ENCODE measurements at regions not wholly inside any gene's neighbourhood (a gene's known extent, or its start where the extent isn't known, plus 50 kb on each side); places are given as distances from the start of the nearest gene placed in this dataset.

DNA sequence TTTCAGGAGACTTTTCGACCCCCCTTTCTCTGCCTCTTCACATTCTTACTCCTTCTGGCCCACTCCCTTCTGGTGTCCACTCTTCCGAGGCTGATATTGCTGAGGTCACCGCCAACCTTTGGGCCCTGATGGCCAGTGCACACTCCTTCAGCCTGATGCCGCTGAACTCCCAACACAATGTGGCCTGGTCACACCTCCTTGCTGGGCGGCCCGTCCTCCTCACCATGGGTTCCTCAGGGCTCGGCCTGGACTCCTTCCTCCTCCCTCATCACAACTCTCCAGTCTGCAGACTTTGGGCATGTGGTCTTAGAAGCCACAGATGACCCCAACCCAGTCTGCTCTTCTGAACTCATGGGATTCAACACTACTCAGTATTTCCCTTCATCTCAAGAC, 583.0 kb upstream of the MGMT start:
- no peaks in the 10 kb centered on the region for H3K36me3 ChIP-seq (ENCODE audit: control insufficient read depth in 2 of 2, insufficient read depth in 2 of 2, low read length in 2 of 2)
- no peak overlapping the region for H3K9ac ChIP-seq (ENCODE audit: low read length in 2 of 2)
- no peaks in the 10 kb centered on the region for H3K27me3 ChIP-seq (ENCODE audit: control insufficient read depth in 1 of 2, insufficient read depth in 2 of 2, low read length in 2 of 2)
- H3K27ac ChIP-seq (ENCODE audit: low read length) = no peak overlapping the region
- H3K4me3 ChIP-seq (ENCODE audit: low read length in 2 of 2) = no peak overlapping the region
- peaks cover 0 to 3% of the 10 kb centered on the region in 2 donors for H3K9me3 ChIP-seq (ENCODE audit: control insufficient read depth in 2 of 2, low read length in 2 of 2)
- no peaks in the 10 kb centered on the region for H3K4me1 ChIP-seq (ENCODE audit: control insufficient read depth, insufficient read depth, low read length)

DNA sequence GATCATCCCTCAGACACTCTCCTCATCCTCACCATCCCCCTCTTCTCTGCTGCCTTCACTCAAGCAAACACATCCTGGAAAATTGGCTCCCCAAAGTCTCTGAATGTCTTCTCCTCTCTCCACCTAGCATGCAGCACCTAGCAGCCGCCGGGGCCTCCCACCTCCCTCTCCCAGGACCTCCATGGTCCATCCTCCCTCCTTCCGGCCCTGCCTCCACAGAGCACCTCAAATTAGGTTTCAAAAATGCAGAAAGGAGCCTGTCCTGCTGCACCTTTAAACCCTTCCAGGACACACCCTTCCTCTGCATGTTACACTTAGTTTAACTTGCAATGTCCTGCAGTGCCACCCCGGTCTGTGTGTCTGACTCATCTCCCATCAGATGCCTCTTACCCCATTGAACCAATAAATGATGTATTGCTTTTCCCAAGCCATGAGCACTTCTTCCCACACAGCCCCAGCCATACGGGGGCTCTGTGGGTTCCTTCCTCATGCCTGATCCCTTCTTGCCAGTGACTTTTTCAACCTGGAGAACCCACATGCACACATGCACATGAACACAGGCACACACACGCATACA, 582.5 kb upstream of the MGMT start:
- Histone ChIP-seq H3K4me3 (ENCODE audit: low read length in 2 of 2) (no peak overlapping the region), H3K27me3 (ENCODE audit: control insufficient read depth in 1 of 2, insufficient read depth in 2 of 2, low read length in 2 of 2) (no peaks in the 10 kb centered on the region), H3K9ac (ENCODE audit: low read length in 2 of 2) (no peak overlapping the region), H3K36me3 (ENCODE audit: control insufficient read depth in 2 of 2, insufficient read depth in 2 of 2, low read length in 2 of 2) (no peaks in the 10 kb centered on the region), H3K27ac (ENCODE audit: low read length) (no peak overlapping the region), H3K4me1 (ENCODE audit: control insufficient read depth, insufficient read depth, low read length) (no peaks in the 10 kb centered on the region), H3K9me3 (ENCODE audit: control insufficient read depth in 2 of 2, low read length in 2 of 2) (peaks cover 0 to 3% of the 10 kb centered on the region in 2 donors)

DNA sequence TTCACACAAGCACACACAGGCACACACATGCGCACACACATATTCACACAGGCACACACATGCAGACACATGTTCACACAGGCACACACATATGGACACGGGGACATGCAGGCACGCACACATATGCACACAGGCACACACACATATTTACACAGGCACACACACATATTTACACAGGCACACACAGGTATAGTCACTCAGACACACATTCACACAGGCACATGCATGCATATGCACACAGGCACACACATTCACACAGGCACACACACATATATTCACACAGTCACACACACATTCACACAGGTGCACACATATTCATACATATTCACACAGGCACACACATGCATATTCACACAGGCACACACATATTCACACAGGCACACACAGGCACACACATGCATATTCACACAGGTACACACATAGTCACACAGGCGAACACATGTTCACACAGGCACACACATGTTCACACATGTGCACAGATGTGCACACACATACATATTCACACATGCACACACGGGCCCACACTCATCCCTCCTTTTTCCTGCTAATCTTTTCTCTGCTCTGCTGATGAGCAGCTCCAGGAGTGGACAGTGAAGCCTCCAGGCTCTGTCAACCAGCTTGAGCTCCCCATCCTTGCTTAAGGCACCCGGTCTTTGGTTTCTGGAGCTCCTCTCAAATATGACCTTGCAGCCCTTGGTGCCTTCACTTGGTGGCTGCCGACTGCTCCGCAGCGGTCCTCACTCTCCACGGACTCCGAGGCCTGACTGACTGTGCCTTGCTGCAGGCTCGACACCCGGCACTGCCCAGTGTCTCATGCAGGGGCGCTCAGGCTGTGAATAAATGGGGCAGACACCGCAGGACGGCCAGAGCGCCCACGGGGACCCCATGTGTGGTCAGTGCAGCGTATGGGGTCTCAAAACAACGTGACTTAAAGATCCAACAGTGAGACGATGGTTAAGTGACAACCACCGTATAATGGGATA, 581.2 kb upstream of the MGMT start:
- Histone ChIP-seq H3K9me3 (ENCODE audit: control insufficient read depth in 2 of 2, low read length in 2 of 2) (peaks cover 0 to 3% of the 10 kb centered on the region in 2 donors), H3K9ac (ENCODE audit: low read length in 2 of 2) (no peak overlapping the region), H3K4me3 (ENCODE audit: low read length in 2 of 2) (no peak overlapping the region), H3K27ac (ENCODE audit: low read length) (no peak overlapping the region), H3K27me3 (ENCODE audit: control insufficient read depth in 1 of 2, insufficient read depth in 2 of 2, low read length in 2 of 2) (no peaks in the 10 kb centered on the region), H3K4me1 (ENCODE audit: control insufficient read depth, insufficient read depth, low read length) (no peaks in the 10 kb centered on the region), H3K36me3 (ENCODE audit: control insufficient read depth in 2 of 2, insufficient read depth in 2 of 2, low read length in 2 of 2) (no peaks in the 10 kb centered on the region)

DNA sequence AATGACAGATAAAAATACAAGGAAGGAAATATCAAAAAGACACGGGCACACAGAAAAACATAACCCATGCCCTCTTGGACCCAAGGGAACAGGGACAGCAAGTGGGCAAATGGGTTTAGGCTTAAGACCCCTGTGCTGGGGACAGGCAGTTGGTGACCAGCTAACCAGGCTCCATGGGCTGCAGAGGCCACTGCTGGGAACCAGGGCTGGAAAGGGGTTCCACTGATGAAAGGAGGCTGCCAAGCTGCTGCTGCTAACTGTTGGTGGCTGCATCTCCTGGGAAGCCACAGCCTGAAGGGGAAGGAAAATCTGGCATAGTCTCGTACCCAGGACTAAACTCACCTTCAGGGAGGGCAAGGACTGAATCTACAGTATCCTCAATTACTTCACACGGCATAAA, 579.2 kb upstream of the MGMT start:
- Histone ChIP-seq H3K27me3 (ENCODE audit: control insufficient read depth in 1 of 2, insufficient read depth in 2 of 2, low read length in 2 of 2) (no peaks in the 10 kb centered on the region), H3K9ac (ENCODE audit: low read length in 2 of 2) (no peak overlapping the region), H3K4me1 (ENCODE audit: control insufficient read depth, insufficient read depth, low read length) (no peaks in the 10 kb centered on the region), H3K9me3 (ENCODE audit: control insufficient read depth in 2 of 2, low read length in 2 of 2) (peaks cover 0 to 3% of the 10 kb centered on the region in 2 donors), H3K36me3 (ENCODE audit: control insufficient read depth in 2 of 2, insufficient read depth in 2 of 2, low read length in 2 of 2) (no peaks in the 10 kb centered on the region), H3K27ac (ENCODE audit: low read length) (no peak overlapping the region), H3K4me3 (ENCODE audit: low read length in 2 of 2) (no peak overlapping the region)

DNA sequence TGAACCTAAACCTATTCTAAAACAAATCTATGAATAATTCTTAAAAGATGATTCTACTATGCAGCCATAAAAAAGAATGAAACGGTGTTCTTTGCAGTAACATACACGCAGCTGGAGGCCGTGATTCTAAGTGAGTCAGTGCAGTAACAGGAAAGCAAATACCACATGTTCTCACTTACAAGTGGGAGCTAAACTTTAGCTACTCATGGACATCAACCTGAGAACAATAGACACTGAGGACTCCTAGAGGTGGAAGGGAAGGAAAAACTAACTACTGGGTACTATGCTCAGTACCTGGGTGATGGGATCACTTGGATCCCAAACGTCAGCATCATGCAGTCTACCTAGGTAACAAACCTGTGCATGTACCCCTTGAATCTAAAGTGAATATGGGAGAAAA, 575.0 kb upstream of the MGMT start:
- Histone ChIP-seq H3K9ac (ENCODE audit: low read length in 2 of 2) (no peak overlapping the region), H3K4me1 (ENCODE audit: control insufficient read depth, insufficient read depth, low read length) (no peaks in the 10 kb centered on the region), H3K4me3 (ENCODE audit: low read length in 2 of 2) (no peak overlapping the region), H3K36me3 (ENCODE audit: control insufficient read depth in 2 of 2, insufficient read depth in 2 of 2, low read length in 2 of 2) (no peaks in the 10 kb centered on the region), H3K27me3 (ENCODE audit: control insufficient read depth in 1 of 2, insufficient read depth in 2 of 2, low read length in 2 of 2) (no peaks in the 10 kb centered on the region), H3K9me3 (ENCODE audit: control insufficient read depth in 2 of 2, low read length in 2 of 2) (no peaks in the 10 kb centered on the region), H3K27ac (ENCODE audit: low read length) (no peak overlapping the region)

DNA sequence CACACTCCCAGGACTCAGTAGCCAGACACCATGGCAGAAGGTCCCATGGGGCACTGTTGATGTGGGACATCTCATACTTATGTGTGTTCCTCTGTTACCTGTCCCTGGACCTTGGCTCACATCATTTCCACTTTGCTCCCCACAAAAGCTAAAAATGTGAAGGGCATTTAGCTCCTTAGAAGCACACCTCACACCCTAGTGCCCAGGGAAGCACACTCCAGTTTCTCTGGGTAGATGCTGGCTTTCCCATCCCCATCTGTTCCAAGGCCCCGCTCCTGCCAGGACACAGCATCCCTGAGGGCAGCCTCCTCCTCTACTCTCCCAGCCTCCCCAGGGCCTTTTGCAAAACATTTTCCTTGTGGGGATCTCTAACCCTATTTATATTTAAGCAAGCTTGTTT, 572.4 kb upstream of the MGMT start:
- Histone ChIP-seq H3K9me3 (ENCODE audit: control insufficient read depth in 2 of 2, low read length in 2 of 2) (no peaks in the 10 kb centered on the region), H3K27ac (ENCODE audit: low read length) (no peak overlapping the region), H3K4me1 (ENCODE audit: control insufficient read depth, insufficient read depth, low read length) (no peaks in the 10 kb centered on the region), H3K27me3 (ENCODE audit: control insufficient read depth in 1 of 2, insufficient read depth in 2 of 2, low read length in 2 of 2) (no peaks in the 10 kb centered on the region), H3K4me3 (ENCODE audit: low read length in 2 of 2) (no peak overlapping the region), H3K36me3 (ENCODE audit: control insufficient read depth in 2 of 2, insufficient read depth in 2 of 2, low read length in 2 of 2) (no peaks in the 10 kb centered on the region), H3K9ac (ENCODE audit: low read length in 2 of 2) (no peak overlapping the region)

DNA sequence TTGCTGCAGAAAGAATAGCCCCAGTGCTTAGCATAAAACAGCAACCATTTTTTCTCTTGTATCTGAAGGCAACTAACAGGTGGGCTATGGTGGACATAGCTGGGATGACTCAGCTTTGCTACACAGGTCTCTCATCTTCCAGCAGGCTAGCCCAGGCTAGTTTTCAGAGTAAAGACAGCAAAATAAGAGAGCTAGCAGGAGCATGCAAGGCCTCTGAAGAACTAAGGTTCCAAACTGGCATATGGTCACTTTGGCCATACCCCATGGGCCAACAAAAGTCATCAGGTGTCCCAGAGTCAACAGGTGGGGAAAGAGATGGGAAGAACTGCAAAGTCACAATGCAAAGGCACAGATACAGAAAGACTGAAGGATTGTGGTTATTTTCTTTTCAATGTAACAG, 571.6 kb upstream of the MGMT start:
- Histone ChIP-seq H3K36me3 (ENCODE audit: control insufficient read depth in 2 of 2, insufficient read depth in 2 of 2, low read length in 2 of 2) (no peaks in the 10 kb centered on the region), H3K4me3 (ENCODE audit: low read length in 2 of 2) (no peak overlapping the region), H3K27ac (ENCODE audit: low read length) (no peak overlapping the region), H3K9me3 (ENCODE audit: control insufficient read depth in 2 of 2, low read length in 2 of 2) (no peaks in the 10 kb centered on the region), H3K27me3 (ENCODE audit: control insufficient read depth in 1 of 2, insufficient read depth in 2 of 2, low read length in 2 of 2) (no peaks in the 10 kb centered on the region), H3K4me1 (ENCODE audit: control insufficient read depth, insufficient read depth, low read length) (no peaks in the 10 kb centered on the region), H3K9ac (ENCODE audit: low read length in 2 of 2) (no peak overlapping the region)

DNA sequence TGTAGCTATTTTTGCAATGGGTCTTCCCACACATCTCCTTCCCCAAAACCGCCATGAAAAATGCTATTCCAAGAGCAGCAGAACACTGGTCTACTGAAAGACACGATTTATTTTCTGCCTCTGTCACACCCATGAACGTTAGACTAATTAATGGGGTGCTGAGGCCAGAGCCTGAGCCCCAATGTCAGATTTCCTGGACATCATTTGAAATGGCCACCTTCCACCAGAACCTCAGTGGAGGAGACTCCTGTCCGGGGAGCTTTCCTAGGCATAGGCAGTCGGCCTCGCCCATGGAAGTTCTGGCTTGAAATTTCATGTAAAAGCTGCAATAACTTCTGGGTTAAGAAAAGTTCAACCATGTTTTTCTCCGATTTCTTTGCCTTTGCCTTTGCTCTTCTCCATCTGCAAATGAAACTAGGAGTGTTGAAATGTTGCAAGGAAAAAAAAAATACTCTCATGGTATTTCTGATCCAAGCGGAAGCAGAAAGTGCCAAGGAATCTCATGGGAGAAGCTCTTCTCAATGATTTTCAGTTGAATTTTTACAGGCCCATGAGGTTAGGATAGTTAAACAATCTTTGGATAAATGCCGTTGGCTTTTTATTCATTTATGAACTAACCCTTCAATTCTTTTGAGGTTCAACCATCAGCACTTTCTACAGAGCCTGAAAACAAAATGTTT, 570.8 kb upstream of the MGMT start:
- H3K27me3 ChIP-seq (ENCODE audit: control insufficient read depth in 1 of 2, insufficient read depth in 2 of 2, low read length in 2 of 2) = no peaks in the 10 kb centered on the region
- H3K27ac ChIP-seq (ENCODE audit: low read length) = no peak overlapping the region
- H3K9me3 ChIP-seq (ENCODE audit: control insufficient read depth in 2 of 2, low read length in 2 of 2) = no peaks in the 10 kb centered on the region
- H3K36me3 ChIP-seq (ENCODE audit: control insufficient read depth in 2 of 2, insufficient read depth in 2 of 2, low read length in 2 of 2) = no peaks in the 10 kb centered on the region
- H3K4me3 ChIP-seq (ENCODE audit: low read length in 2 of 2) = no peak overlapping the region
- H3K4me1 ChIP-seq (ENCODE audit: control insufficient read depth, insufficient read depth, low read length) = no peaks in the 10 kb centered on the region
- no peak overlapping the region for H3K9ac ChIP-seq (ENCODE audit: low read length in 2 of 2)

DNA sequence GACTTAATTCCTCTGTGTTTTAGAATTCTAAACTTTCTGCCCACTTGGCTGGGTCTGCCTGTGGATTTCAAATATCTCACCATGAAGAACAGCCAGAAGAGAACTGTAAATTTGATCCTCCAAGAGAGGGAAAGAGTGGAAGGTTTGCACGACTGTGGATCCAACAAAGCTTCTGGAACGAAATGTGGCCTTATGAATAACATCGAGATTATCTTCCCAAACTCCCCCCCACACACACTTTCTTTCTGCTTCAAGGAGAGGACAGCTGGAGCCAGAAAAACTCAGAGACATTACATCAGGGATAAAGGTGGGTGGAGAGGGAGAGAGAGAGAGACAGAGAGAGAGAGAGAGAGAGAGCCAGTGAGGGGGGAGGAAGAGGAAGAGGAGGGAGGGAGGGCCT, 570.1 kb upstream of the MGMT start:
- H3K9ac ChIP-seq (ENCODE audit: low read length in 2 of 2) = no peak overlapping the region
- no peaks in the 10 kb centered on the region for H3K27me3 ChIP-seq (ENCODE audit: control insufficient read depth in 1 of 2, insufficient read depth in 2 of 2, low read length in 2 of 2)
- H3K36me3 ChIP-seq (ENCODE audit: control insufficient read depth in 2 of 2, insufficient read depth in 2 of 2, low read length in 2 of 2) = no peaks in the 10 kb centered on the region
- no peaks in the 10 kb centered on the region for H3K4me1 ChIP-seq (ENCODE audit: control insufficient read depth, insufficient read depth, low read length)
- no peak overlapping the region for H3K4me3 ChIP-seq (ENCODE audit: low read length in 2 of 2)
- no peaks in the 10 kb centered on the region for H3K9me3 ChIP-seq (ENCODE audit: control insufficient read depth in 2 of 2, low read length in 2 of 2)
- no peak overlapping the region for H3K27ac ChIP-seq (ENCODE audit: low read length)

DNA sequence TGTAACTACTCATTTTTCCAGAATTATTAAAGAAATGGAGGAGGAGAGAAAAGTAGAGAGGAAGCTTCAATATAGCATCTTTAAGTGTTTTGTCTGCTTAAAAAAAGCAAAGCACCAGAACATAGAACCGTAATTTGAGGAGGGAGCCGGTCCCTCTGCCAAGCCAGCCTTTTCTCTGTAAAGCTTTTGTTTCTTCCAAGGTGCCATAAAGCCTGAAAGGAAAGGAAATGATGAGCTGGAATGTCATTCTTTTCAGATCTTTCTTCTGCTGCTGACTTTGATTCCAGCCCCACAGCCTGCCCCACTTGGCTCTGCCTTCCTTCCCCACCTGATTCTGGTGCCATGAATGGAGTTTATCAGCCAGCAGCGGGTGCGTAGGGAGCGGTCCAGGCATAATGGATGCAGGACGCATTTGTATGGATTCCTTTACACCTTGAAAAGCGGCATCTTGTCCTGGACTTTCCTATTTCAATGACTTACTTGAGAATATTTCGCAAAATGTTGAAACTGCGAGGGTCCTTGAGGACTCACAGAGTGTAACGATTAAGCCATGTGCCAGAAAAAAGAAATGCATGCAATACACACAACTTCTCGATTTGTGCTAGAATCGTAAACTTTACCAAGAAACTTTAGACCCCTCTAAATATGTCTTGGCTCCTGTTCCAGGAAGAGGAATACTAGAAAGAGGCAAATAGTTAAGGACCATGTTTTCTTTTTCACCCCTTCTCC, 569.5 kb upstream of the MGMT start:
- H3K27me3 ChIP-seq (ENCODE audit: control insufficient read depth in 1 of 2, insufficient read depth in 2 of 2, low read length in 2 of 2) = no peaks in the 10 kb centered on the region
- no peak overlapping the region for H3K9ac ChIP-seq (ENCODE audit: low read length in 2 of 2)
- no peak overlapping the region for H3K27ac ChIP-seq (ENCODE audit: low read length)
- no peaks in the 10 kb centered on the region for H3K4me1 ChIP-seq (ENCODE audit: control insufficient read depth, insufficient read depth, low read length)
- H3K9me3 ChIP-seq (ENCODE audit: control insufficient read depth in 2 of 2, low read length in 2 of 2) = no peaks in the 10 kb centered on the region
- no peak overlapping the region for H3K4me3 ChIP-seq (ENCODE audit: low read length in 2 of 2)
- H3K36me3 ChIP-seq (ENCODE audit: control insufficient read depth in 2 of 2, insufficient read depth in 2 of 2, low read length in 2 of 2) = no peaks in the 10 kb centered on the region
